Kidney capillary endothelial cell (primary cell): ENCODE measurements at regions not wholly inside any gene's neighbourhood (a gene's known extent, or its start where the extent isn't known, plus 50 kb on each side); places are given as distances from the start of the nearest gene placed in this dataset.

ENCODE experiments used
- DNase-seq: peaks from one replicate; pipeline ENCODE4 v3.0.0-alpha.2; 2018; ENCODE audit warnings: low spot score

- no peak for DNase-seq
Observed at GRCh38 chr2:120917886-120918285, 182.2 kb downstream of the GLI2 start.

- no peak for DNase-seq
Observed at GRCh38 chr2:120919216-120919615, 183.5 kb downstream of the GLI2 start.

DNA sequence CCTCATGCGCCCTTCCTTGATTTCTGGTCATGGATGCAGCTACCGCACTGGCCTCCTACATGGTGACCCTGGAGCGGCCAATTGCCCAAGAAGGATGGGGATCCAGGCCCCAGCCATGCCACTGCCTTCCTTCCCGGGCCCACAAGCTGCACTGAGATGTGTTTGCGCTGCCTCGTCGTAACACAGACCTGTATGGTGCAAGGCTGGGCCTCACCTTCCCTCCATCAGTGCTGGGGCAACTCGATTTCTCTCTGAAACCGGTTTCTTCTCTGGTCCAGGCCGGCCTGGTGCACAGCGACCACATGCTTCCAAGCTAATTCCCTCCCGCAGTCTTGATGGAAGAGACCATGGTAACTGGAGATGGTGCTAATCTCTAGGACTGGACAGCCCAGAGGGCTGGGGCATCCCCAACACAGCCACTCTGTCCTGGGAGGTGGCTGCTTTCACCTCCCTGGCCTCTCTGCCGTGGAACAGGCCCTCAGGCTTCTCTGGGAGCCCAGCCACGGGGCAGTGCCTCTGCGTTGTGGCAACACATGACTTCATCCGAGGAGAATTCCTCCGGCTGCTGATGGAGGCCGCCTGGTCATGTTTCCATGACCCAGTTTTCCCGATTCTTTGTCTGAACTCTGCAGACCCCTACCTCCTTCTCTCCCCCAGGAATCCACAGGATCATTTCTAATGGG lies 184.2 kb downstream of the GLI2 start:
- DNase-seq = no peak

- DNase-seq = no peak
Observed at GRCh38 chr2:120920454-120921148, 184.9 kb downstream of the GLI2 start.

DNA sequence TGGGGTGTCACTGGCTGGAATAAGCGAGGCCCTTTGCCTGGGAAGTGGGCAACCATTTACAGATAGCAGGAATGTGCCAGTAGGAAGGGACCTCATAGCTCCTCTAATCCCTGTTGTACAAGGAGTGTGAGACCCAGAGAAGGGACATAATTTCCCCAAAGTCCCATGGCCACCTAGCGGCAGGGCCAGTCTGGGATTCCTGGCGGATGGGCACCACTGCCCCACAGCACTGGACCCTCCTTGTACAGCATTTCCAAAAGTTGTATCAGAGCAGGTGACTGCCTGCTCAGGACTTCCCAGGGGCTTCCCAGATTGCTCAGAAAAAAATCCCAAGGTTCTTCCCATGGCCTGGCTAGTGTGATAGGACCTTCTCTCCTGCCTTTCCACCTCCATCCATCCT lies 185.8 kb downstream of the GLI2 start:
- no peak for DNase-seq

- no peak for DNase-seq
Observed at GRCh38 chr2:120922571-120923332, 187.1 kb downstream of the GLI2 start.

- DNase-seq = no peak
Observed at GRCh38 chr2:120923426-120923825, 187.8 kb downstream of the GLI2 start.

DNA sequence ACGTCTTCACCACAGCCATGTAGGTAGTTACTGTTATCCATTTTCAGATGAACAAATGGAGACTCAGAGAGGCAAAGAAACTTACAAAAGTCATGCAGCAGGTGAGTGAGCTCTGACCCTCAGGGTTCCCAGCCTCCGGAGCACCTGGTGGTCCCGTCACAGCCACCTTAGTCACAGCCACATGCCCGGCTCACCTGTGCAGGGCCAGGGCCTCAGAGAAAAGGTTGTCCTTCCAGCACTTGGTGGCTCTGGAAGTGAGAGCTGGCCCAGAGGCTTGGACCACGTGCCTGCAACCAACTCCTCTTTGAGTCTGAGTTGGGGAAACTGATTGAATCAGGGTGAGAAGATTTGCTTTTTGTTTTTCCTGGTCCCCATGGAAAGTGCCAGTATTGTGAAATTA lies 189.3 kb downstream of the GLI2 start:
- DNase-seq = no peak

DNA sequence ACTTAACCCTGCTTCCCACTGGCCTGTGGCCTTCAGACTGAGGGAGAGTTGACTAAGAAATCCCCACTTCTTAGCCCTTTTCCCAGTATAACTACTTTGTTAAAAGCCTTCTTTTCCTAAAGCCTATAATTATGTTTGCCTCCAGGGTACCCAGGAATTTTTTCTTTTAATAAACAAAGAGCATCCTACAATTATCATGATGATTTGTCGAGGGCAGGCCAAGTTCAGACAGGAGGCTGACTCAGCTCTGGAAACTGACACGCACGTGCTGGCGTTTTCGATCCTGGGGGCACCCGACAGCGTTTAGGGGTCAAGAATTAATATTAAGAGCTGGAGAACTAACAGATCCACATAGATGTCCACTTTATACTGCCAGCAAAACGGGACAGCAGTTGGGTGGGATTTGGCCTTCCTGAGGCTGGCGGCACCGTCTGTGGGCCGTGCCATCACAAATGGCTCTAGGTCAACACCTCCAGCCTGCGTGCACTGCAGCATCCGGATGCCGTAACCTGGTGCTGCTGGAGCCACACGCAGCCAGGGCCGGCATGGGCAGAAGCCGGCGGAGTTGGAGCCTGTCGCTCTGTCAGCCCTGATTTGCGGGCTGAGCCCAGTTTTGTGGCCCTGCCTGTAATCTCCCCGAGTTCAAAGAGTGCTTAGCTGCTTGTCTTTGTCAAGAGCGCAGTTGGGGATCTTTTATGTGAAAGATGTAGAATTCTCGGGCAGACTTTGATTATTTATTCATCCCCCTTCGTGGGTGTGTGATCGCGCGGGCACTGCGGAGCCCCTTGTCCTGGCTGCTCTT lies 191.0 kb downstream of the GLI2 start:
- DNase-seq = no peak

GRCh38 chr2:120927265-120927628 lies 191.6 kb downstream of the GLI2 start:
- no peak for DNase-seq

GRCh38 chr2:120929829-120930228 lies 194.2 kb downstream of the GLI2 start:
- DNase-seq = no peak

- no peak for DNase-seq
Observed at GRCh38 chr2:120930236-120930635, 194.6 kb downstream of the GLI2 start.

- no peak for DNase-seq
Observed at GRCh38 chr2:120930864-120931263, 195.2 kb downstream of the GLI2 start.

DNA sequence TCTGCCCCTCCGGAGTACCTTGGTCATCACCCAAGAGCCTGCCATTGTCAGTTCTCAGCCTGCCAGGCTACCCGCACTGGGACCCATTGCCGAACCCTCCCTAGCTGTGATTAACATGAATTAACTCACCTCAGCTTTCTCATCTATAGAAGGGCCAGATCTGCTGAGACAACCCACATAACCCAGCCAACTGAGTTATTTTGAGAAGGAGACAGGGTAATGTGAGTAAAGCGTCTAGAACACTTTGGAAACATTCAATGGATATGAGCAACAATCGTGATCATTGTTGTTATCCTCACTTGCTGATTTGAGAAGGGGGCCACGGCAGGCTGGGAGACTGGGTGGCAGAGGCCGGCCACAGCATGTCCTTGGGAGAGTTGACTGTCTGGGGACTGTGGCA lies 196.8 kb downstream of the GLI2 start:
- DNase-seq = no peak

DNA sequence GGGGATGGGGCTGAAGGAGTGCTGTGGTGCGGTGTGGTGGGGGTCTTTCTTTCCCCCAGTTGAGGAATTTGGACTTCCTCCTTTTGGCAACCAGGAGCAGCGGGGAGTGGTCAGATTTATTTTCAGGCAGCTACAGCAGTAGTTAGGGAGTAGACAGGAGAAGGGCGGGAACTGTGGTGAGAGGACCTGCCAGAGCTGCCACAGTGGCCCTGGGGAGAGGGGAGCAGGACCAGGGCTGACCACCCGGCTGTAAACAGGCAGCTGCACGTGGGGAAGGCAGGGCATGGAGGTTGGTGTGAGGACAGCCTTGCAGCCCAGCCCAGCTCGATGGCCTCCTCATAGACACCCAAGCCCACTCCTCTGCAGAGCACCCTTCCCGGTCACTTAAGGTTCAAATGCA lies 197.2 kb downstream of the GLI2 start:
- DNase-seq = no peak

GRCh38 chr2:120933693-120934573 lies 198.3 kb downstream of the GLI2 start:
- DNase-seq = no peak

DNA sequence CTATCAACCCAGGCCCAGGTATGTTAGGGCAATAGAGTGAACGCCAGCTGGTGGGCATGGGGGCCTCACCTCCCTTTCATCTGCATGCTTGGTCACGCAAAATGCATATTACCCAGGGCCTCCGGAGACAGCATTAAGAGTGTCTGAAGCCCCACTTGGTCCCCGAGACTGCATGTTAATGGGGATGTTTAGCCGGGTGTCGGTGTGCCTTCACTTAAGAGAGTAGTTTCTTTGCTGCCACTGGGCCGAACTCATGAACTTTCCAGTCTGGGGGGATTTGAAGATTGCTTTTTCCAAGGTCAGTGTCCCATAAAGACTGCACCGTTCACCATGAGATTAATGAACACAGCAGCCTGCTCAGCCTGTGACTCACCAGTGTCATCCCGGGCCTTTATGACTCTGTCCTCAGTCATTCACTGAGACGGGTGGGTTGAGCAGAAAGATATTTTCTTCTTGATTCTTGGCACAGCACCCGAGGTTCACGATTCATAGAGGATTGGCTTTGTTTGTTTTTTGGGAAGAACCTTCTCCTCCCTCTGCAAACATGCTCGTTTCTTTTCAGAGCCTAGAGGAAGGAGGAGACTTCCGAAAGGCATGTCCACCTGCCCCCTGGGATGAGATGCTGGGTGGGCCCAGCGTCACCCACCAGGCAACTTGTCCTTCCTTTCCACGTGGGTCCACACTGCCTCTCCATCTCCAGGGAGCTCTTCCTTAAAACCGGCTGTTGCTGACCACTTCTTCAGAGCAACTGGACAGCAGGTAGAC lies 199.1 kb downstream of the GLI2 start:
- peak; percentile 79 for DNase-seq

DNA sequence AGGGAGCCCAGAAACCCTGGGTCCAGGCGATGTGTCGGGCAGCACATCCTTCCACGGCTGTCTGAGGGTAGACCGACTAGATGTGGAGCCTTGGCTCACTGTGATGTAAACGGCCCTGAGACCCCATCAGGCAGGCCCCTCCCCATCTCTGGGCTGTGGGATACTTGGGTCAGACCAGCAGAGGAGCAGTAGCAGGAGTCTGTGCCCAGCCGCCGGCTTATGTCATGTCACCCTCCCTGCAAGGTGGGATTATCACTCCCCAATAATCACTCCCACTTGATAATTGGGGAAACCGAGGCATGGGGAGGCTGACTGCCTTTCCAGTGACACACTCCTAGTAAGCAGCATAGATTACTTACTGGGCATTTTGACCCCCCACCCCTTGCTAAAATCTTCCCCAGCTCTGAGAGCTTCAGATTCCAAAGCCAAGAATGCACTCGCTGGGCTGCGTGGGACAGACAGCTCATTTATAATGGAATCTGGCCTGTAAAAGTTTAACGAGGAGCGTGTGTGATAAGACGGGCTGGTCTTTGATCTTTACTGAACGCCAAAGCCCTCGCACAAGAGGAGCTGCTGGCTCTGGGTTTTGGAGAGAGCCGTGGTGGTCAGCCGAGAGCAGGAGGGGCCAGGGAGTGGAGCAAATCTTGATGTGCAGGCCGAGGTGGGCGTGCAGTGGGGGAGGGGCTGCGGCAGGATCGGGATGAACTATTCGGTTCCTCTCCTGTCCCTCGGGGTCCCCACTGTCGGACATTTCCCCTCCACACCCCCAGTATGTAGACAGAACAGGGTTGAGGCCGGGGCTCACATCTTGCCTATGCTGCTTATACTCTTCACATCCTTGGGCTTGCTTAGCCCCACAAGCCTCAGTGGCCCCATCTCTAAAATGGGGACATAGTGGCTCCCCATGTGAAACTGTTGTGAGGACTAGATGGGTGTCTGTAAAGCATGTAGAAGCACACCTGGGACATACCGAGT lies 200.0 kb downstream of the GLI2 start:
- no peak for DNase-seq
